Sigmoid colon (tissue), 6 donors: ENCODE measurements at regions not wholly inside any gene's neighbourhood (a gene's known extent, or its start where the extent isn't known, plus 50 kb on each side); places are given as distances from the start of the nearest gene placed in this dataset.

ENCODE experiments used
- DNase-seq: peaks from one replicate; pipeline ENCODE4 v3.0.0-alpha.2; 2019
- H3K27ac ChIP-seq, 4 donors: fragments of 200-600 bp; sonication (generic); one replicate each; pipeline ENCODE4 v1.5.1; 2016 to 2019; ENCODE audit warnings: mild to moderate bottlenecking in 1 of 4
- H3K27me3 ChIP-seq, 3 donors: fragments of 200-600 bp; sonication (generic); one replicate each; pipeline ENCODE4 v1.5.1; 2019; ENCODE audit warnings: mild to moderate bottlenecking in 1 of 3
- H3K36me3 ChIP-seq, 4 donors: fragments of 200-600 bp; sonication (generic); one replicate each; pipeline ENCODE4 v1.5.1; 2016 to 2019
- H3K4me1 ChIP-seq, 4 donors: fragments of 200-600 bp; sonication (generic); one replicate each; pipeline ENCODE4 v1.5.1; 2017 to 2019
- H3K4me3 ChIP-seq, 4 donors: fragments of 200-600 bp; sonication (generic); one replicate each; pipeline ENCODE4 v1.5.1; 2017 to 2019; ENCODE audit warnings: mild to moderate bottlenecking in 2 of 4, moderate library complexity in 1 of 4
- H3K9me3 ChIP-seq, 4 donors: fragments of 200-600 bp in 3 of 4; sonication (generic) in 3 of 4; one replicate each; pipeline versions ENCODE4 v1.5.1 to v1.6.1; 2013 to 2019
- CTCF ChIP-seq, 4 experiments: fragments of 450-650 bp in 3 of 4; fragments of 200-600 bp in 1 of 4; IDR thresholded peaks; one replicate each; pipeline ENCODE4 v1.5.1; 2016 to 2019; ENCODE audit warnings: antibody characterized with exemption in 4 of 4, mild to moderate bottlenecking in 3 of 4, moderate library complexity in 2 of 4
- EP300 ChIP-seq, 4 donors: sonication (generic); formaldehyde crosslinking; IDR thresholded peaks; one replicate each; pipeline ENCODE4 v1.6.1; 2017; ENCODE audit warnings: antibody characterized with exemption in 4 of 4
- POLR2A ChIP-seq, 2 donors: fragments of 450-650 bp; IDR thresholded peaks; one replicate each; pipeline ENCODE4 v1.6.1; 2016; ENCODE audit warnings: antibody characterized with exemption in 2 of 2, mild to moderate bottlenecking in 2 of 2, moderate library complexity in 2 of 2
- POLR2AphosphoS5 ChIP-seq, 4 donors: sonication (generic); formaldehyde crosslinking; IDR thresholded peaks; one replicate each; pipeline ENCODE4 v1.6.1; 2017; ENCODE audit warnings: antibody characterized with exemption in 4 of 4
- WGBS, 2 donors: extraction: QIAGEN DNeasy Blood & Tissue Kit; methylation state at CpG; one replicate each; pipeline ENCODE4 v1.1.7; 2013; 5-methylcytosine and 5-hydroxymethylcytosine counted together
- intact Hi-C: fragments of 100-400 bp; cut with DNase I; formaldehyde crosslinking; loops from one replicate; pipeline ENCODE4 v1.15.1; 2023
- donor health status: healthy with polysubstance abuse.
- donor health status: healthy.

GRCh38 chr17:77379065-77379428, 238.3 kb downstream of the SEC14L1 start:
- Histone ChIP-seq H3K4me3 (no peak overlapping the region), H3K27ac (peak overlapping the region; percentile 95 to 99 (median 99)), H3K36me3 (no peaks in the 10 kb centered on the region), H3K4me1 (peaks cover 0 to 97% (median 94%) of the 10 kb centered on the region in 4 donors), H3K27me3 (no peaks in the 10 kb centered on the region), H3K9me3 (no peaks in the 10 kb centered on the region)
- TF ChIP-seq EP300 (IDR thresholded peaks at IDR 0.05) = no peak
- no peak for TF ChIP-seq POLR2A (IDR thresholded peaks at IDR 0.05)
- TF ChIP-seq CTCF (IDR thresholded peaks at IDR 0.05) = no peak
- TF ChIP-seq POLR2AphosphoS5 (IDR thresholded peaks at IDR 0.05) = no peak
- DNase-seq = no peak
- intact Hi-C loops = no loop called here
- WGBS, 2 donors = 93 to 95% methylated on average over 11 of the region's 11 CpGs

- no peak for TF ChIP-seq EP300 (IDR thresholded peaks at IDR 0.05)
- no peak for TF ChIP-seq POLR2A (IDR thresholded peaks at IDR 0.05)
- no peak for TF ChIP-seq POLR2AphosphoS5 (IDR thresholded peaks at IDR 0.05)
- TF ChIP-seq CTCF (IDR thresholded peaks at IDR 0.05) = no peak
- intact Hi-C loops = no loop called here
- Histone ChIP-seq H3K4me1 (peaks cover 0 to 100% (median 100%) of the 10 kb centered on the region in 4 donors), H3K9me3 (no peaks in the 10 kb centered on the region), H3K36me3 (no peaks in the 10 kb centered on the region), H3K4me3 (no peak overlapping the region), H3K27ac (peak overlapping the region; percentile 95 to 99 (median 99)), H3K27me3 (no peaks in the 10 kb centered on the region)
- WGBS, 2 donors = 77% methylated on average over 6 of the region's 6 CpGs
- no peak for DNase-seq
These were observed 239.1 kb downstream of the SEC14L1 start for GRCh38 chr17:77379832-77380231.

- Histone ChIP-seq H3K27me3 (no peaks in the 10 kb centered on the region), H3K36me3 (no peaks in the 10 kb centered on the region), H3K27ac (peak overlapping the region; percentile 95 to 99 (median 99)), H3K4me1 (peaks cover 0 to 100% (median 100%) of the 10 kb centered on the region in 4 donors), H3K4me3 (no peak overlapping the region), H3K9me3 (no peaks in the 10 kb centered on the region)
- intact Hi-C loops = no loop called here
- 87% methylated on average over 11 of the region's 11 CpGs for WGBS, 2 donors
- TF ChIP-seq POLR2AphosphoS5 (IDR thresholded peaks at IDR 0.05) (no peak), CTCF (IDR thresholded peaks at IDR 0.05) (no peak), POLR2A (IDR thresholded peaks at IDR 0.05) (no peak), EP300 (IDR thresholded peaks at IDR 0.05) (no peak)
- DNase-seq = no peak
These were observed 239.8 kb downstream of the SEC14L1 start for GRCh38 chr17:77380395-77381184.

GRCh38 chr17:77381185-77381700, 240.5 kb downstream of the SEC14L1 start:
- H3K9me3 ChIP-seq = no peaks in the 10 kb centered on the region
- 55 to 85% methylated on average over 4 of the region's 4 CpGs for WGBS, 2 donors

More at GRCh38 chr17:77381185-77381700, 240.5 kb downstream of the SEC14L1 start:
- TF ChIP-seq CTCF (IDR thresholded peaks at IDR 0.05) (no peak), EP300 (IDR thresholded peaks at IDR 0.05) (no peak), POLR2A (IDR thresholded peaks at IDR 0.05) (no peak), POLR2AphosphoS5 (IDR thresholded peaks at IDR 0.05) (no peak)
- peak overlapping the region; percentile 95 to 99 (median 99) for H3K27ac ChIP-seq
- intact Hi-C loops = no loop called here
- peaks cover 0 to 100% (median 100%) of the 10 kb centered on the region in 4 donors for H3K4me1 ChIP-seq
- no peak overlapping the region for H3K4me3 ChIP-seq
- H3K27me3 ChIP-seq = no peaks in the 10 kb centered on the region
- DNase-seq = no peak
- H3K36me3 ChIP-seq = no peaks in the 10 kb centered on the region
